GM23248 (cell line): ENCODE measurements at regions not wholly inside any gene's neighbourhood (a gene's known extent, or its start where the extent isn't known, plus 50 kb on each side); places are given as distances from the start of the nearest gene placed in this dataset.
A peak's percentile ranks its signal among the peaks of the same experiment; 100 is the strongest.
"Not testable (repeated sequence)": the region's sequence is repeated elsewhere in the genome, so short reads cannot be mapped to it uniquely, and the experiment has no call there.

Experiments used
- DNase-seq: peaks from one replicate; pipeline ENCODE4 v3.0.0-alpha.2; 2015
- H2AFZ ChIP-seq: fragments of 200-600 bp; sonication (generic); 2 replicates; pipeline ENCODE4 v1.6.1; 2016; ENCODE audit warnings: antibody characterized with exemption
- H3F3A ChIP-seq: fragments of 200-600 bp; sonication (generic); 2 replicates; pipeline ENCODE4 v1.6.1; 2016; ENCODE audit warnings: mild to moderate bottlenecking, antibody characterized with exemption, mixed run types; ENCODE audit not compliant: insufficient read depth
- H3K27ac ChIP-seq: fragments of 200-600 bp; sonication (generic); 2 replicates; pipeline ENCODE4 v1.5.1; 2016; ENCODE audit warnings: mild to moderate bottlenecking
- H3K27me3 ChIP-seq: fragments of 200-600 bp; sonication (generic); replicated peaks from 2 replicates; pipeline ENCODE4 v1.6.1; 2016; ENCODE audit warnings: mild to moderate bottlenecking; ENCODE audit not compliant: insufficient read depth
- H3K36me3 ChIP-seq: fragments of 200-600 bp; sonication (generic); 2 replicates; pipeline ENCODE4 v1.6.1; 2016; ENCODE audit warnings: low read depth, mild to moderate bottlenecking
- H3K4me1 ChIP-seq: fragments of 200-600 bp; sonication (generic); 2 replicates; pipeline ENCODE4 v1.6.1; 2016; ENCODE audit warnings: mild to moderate bottlenecking; ENCODE audit not compliant: insufficient read depth
- H3K4me2 ChIP-seq: fragments of 200-600 bp; sonication (generic); one replicate; pipeline ENCODE4 v1.6.1; 2016; ENCODE audit warnings: mild to moderate bottlenecking; ENCODE audit not compliant: unreplicated experiment
- H3K4me3 ChIP-seq: fragments of 200-600 bp; sonication (generic); 2 replicates; pipeline ENCODE4 v1.5.1; 2016; ENCODE audit warnings: mild to moderate bottlenecking
- H3K79me2 ChIP-seq: fragments of 200-600 bp; sonication (generic); 2 replicates; pipeline ENCODE4 v1.6.1; 2016; ENCODE audit warnings: mild to moderate bottlenecking; ENCODE audit not compliant: insufficient read depth
- H3K9ac ChIP-seq: fragments of 200-600 bp; sonication (generic); 2 replicates; pipeline ENCODE4 v1.6.1; 2016; ENCODE audit warnings: mild to moderate bottlenecking
- H3K9me2 ChIP-seq: fragments of 200-600 bp; sonication (generic); 2 replicates; pipeline ENCODE4 v1.6.1; 2016; ENCODE audit warnings: mixed run types, mild to moderate bottlenecking, moderate library complexity; ENCODE audit not compliant: insufficient read depth
- H3K9me3 ChIP-seq: fragments of 200-600 bp; sonication (generic); one replicate; pipeline ENCODE4 v1.6.1; 2017; ENCODE audit warnings: low read depth
- H4K20me1 ChIP-seq: fragments of 200-600 bp; sonication (generic); 2 replicates; pipeline ENCODE4 v1.6.0; 2016; ENCODE audit not compliant: insufficient read depth
- EZH2 ChIP-seq: fragments of 200-600 bp; sonication (generic); IDR thresholded peaks from 2 replicates; pipeline ENCODE4 v1.6.1; 2018; ENCODE audit warnings: antibody characterized with exemption, mild to moderate bottlenecking; ENCODE audit not compliant: insufficient read depth, poor library complexity, severe bottlenecking
- EZH2phosphoT487 ChIP-seq: fragments of 200-600 bp; sonication (generic); IDR thresholded peaks from 2 replicates; pipeline ENCODE4 v1.6.1; 2018; ENCODE audit warnings: antibody characterized with exemption, moderate library complexity, mild to moderate bottlenecking, low read depth; ENCODE audit not compliant: insufficient read depth
- WGBS, 2 experiments: methylation state at CpG; one replicate each; pipeline ENCODE4 v1.1.6; 2015 to 2017; ENCODE audit warnings: low lambda C conversion rate in 2 of 2, low coverage in 1 of 2; ENCODE audit errors: missing lambda C conversion rate in 2 of 2; 5-methylcytosine and 5-hydroxymethylcytosine counted together
- in situ Hi-C: fragments of 300-500 bp; cut with MboI; formaldehyde crosslinking; loops from 2 replicates; pipeline ENCODE4 v1.15.0; 2020

GRCh38 chr12:14216405-14217294 is 148.8 kb upstream of the ATF7IP start:
- peak overlapping the region; percentile 56 for H3K4me2 ChIP-seq
- H2AFZ ChIP-seq: peak overlapping the region; percentile 71
- peak; percentile 37 for DNase-seq
- no peaks in the 10 kb centered on the region for H4K20me1 ChIP-seq
- no peaks in the 10 kb centered on the region for H3K27me3 ChIP-seq
- 75 to 78% methylated on average over 12 of the region's 12 CpGs for WGBS, 2 experiments
- in situ Hi-C loops: no loop called here
- H3K4me1 ChIP-seq: peaks cover 8% of the 10 kb centered on the region; the same call in 1 of the 2 replicates
- H3K9me2 ChIP-seq: no peaks in the 10 kb centered on the region
- no peaks in the 10 kb centered on the region for H3K79me2 ChIP-seq
- no peaks in the 10 kb centered on the region for H3K9me3 ChIP-seq
- no peak overlapping the region for H3K27ac ChIP-seq
- peak overlapping the region; percentile 50 for H3K4me3 ChIP-seq
- H3F3A ChIP-seq: no peaks in the 10 kb centered on the region
- H3K36me3 ChIP-seq: no peaks in the 10 kb centered on the region
- H3K9ac ChIP-seq: peak overlapping the region; percentile 22
- no peak for TF ChIP-seq EZH2phosphoT487

- no peak overlapping the region for H3K27ac ChIP-seq
- no peaks in the 10 kb centered on the region for H4K20me1 ChIP-seq
- no peak overlapping the region for H3K4me2 ChIP-seq
- no peaks in the 10 kb centered on the region for H3K36me3 ChIP-seq
- no peak overlapping the region for H3K4me3 ChIP-seq
- TF ChIP-seq EZH2 (no peak), EZH2phosphoT487 (no peak)
- H3F3A ChIP-seq: no peaks in the 10 kb centered on the region
- WGBS, 2 experiments: 85 to 89% methylated on average over 5 of the region's 5 CpGs
- no peak overlapping the region for H2AFZ ChIP-seq
- H3K4me1 ChIP-seq: peaks cover 8% of the 10 kb centered on the region; the same call in 1 of the 2 replicates
- no peaks in the 10 kb centered on the region for H3K27me3 ChIP-seq
- in situ Hi-C loops: no loop called here
- no peak overlapping the region for H3K9ac ChIP-seq
- no peak for DNase-seq
- no peaks in the 10 kb centered on the region for H3K79me2 ChIP-seq
- H3K9me3 ChIP-seq: no peaks in the 10 kb centered on the region
- H3K9me2 ChIP-seq: no peaks in the 10 kb centered on the region
Measured at GRCh38 chr12:14219156-14219555, 146.3 kb upstream of the ATF7IP start.

DNA sequence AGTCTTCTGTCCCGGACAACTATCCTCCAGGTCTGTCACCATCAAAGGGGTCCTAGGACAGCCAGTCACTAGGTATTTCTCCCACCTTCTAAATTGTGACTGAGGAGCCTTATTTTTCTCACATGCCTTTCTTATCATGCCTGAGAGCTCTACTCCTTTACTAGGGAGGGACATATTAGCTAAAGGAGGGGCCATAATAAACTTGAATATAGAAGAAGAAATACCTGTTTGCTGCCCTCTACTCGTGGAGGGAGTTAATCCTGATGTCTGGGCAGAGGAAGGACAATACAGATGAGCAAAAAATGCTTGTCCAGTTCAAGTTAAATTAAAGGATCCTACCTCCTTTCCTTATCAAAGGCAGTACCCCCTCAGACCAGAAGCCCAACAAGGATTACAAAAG is 145.8 kb upstream of the ATF7IP start:
- H3K4me1 ChIP-seq, DNase-seq, H3K27me3 ChIP-seq, H3K9me3 ChIP-seq, H3K36me3 ChIP-seq, in situ Hi-C loops, H3K9ac ChIP-seq, H3K4me3 ChIP-seq, H3K4me2 ChIP-seq, H3K79me2 ChIP-seq, H3K9me2 ChIP-seq, H3K27ac ChIP-seq, H2AFZ ChIP-seq, H3F3A ChIP-seq, H4K20me1 ChIP-seq: not testable (repeated sequence)
- 52 to 53% methylated on average over 2 of the region's 2 CpGs for WGBS, 2 experiments

DNA sequence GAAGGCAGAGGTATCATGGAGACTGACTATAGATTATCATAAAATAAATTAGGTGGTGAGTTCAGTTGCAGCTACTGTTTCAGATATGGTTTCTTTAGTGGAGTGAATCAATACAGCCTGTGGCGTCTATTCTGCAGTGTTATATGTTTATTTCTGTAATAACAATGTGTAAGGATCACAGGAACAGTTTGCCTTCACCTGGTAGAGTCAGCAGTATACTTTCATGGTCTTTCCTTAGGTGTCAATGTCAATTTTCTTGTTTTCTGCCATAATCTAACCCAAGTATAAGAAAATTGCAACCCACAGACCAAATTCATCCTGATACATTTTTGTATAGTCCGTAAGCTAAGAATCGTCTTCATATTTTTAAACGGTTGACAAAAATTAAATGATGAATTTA is 140.4 kb upstream of the ATF7IP start:
- WGBS, 2 experiments: 74 to 78% methylated on average over 4 of the region's 4 CpGs
- Histone ChIP-seq H3K4me1 (no peaks in the 10 kb centered on the region), H3K9me2 (no peaks in the 10 kb centered on the region), H3K9ac (no peak overlapping the region), H3K27me3 (0 out of 2 replicates have a peak, but pooled peaks cover 12% of the 10 kb centered on the region), H4K20me1 (no peaks in the 10 kb centered on the region), H3F3A (no peaks in the 10 kb centered on the region), H2AFZ (no peak overlapping the region), H3K79me2 (no peaks in the 10 kb centered on the region), H3K36me3 (no peaks in the 10 kb centered on the region), H3K27ac (no peak overlapping the region), H3K4me2 (no peak overlapping the region), H3K4me3 (no peak overlapping the region), H3K9me3 (no peaks in the 10 kb centered on the region)
- in situ Hi-C loops: no loop called here
- DNase-seq: no peak
- TF ChIP-seq EZH2phosphoT487 (no peak), EZH2 (no peak)

GRCh38 chr12:14235176-14235575 is 130.3 kb upstream of the ATF7IP start:
- H3K27me3 ChIP-seq, H4K20me1 ChIP-seq, H3K4me2 ChIP-seq, H3K4me1 ChIP-seq, in situ Hi-C loops, H2AFZ ChIP-seq, H3K79me2 ChIP-seq, H3F3A ChIP-seq, H3K27ac ChIP-seq, H3K36me3 ChIP-seq, DNase-seq, H3K4me3 ChIP-seq, H3K9me3 ChIP-seq, H3K9me2 ChIP-seq, H3K9ac ChIP-seq: not testable (repeated sequence)
- 28 to 29% methylated on average over 3 of the region's 3 CpGs for WGBS, 2 experiments

DNA sequence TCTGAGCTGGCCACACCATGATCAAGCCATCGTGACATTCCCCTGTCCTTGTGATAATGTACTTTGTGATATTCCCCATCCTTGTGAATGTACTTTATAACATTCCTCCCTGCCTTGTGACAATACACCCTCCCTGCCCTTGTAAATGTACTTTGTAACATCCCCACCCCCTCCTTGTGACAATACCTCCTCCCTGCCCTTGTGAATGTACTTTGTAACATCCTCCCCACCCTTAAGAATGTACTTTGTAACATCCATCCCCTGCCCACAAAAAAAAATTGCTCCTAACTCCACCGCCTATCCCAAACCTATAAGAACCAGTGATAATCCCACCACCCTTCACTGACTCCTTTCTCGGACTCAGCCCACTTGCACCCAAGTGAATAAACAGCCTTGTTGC is 128.8 kb upstream of the ATF7IP start:
- DNase-seq, H3K4me1 ChIP-seq, H3K9ac ChIP-seq, H3K4me2 ChIP-seq, H3K79me2 ChIP-seq, H3K9me3 ChIP-seq, H3K36me3 ChIP-seq, H3K27me3 ChIP-seq, in situ Hi-C loops, H4K20me1 ChIP-seq, H2AFZ ChIP-seq, H3K4me3 ChIP-seq, H3K27ac ChIP-seq, H3F3A ChIP-seq, H3K9me2 ChIP-seq: not testable (repeated sequence)
- 67 to 68% methylated on average over 3 of the region's 3 CpGs for WGBS, 2 experiments
